Suppressor macrophage treated with lipopolysaccharide for 4 hours (primary cell): ENCODE measurements at regions not wholly inside any gene's neighbourhood (a gene's known extent, or its start where the extent isn't known, plus 50 kb on each side); places are given as distances from the start of the nearest gene placed in this dataset.

Experiments used
- DNase-seq: peaks from one replicate; pipeline ENCODE4 v3.0.0-alpha.2; 2020

- DNase-seq: no peak
These were observed 244.9 kb upstream of the CXCR4 start for GRCh38 chr2:136362676-136363390.

- DNase-seq: no peak
These were observed 243.6 kb upstream of the CXCR4 start for GRCh38 chr2:136361521-136361920.

GRCh38 chr2:136360790-136361189, 242.8 kb upstream of the CXCR4 start:
- no peak for DNase-seq

GRCh38 chr2:136359121-136359965, 241.4 kb upstream of the CXCR4 start:
- no peak for DNase-seq

- no peak for DNase-seq
These were observed 240.6 kb upstream of the CXCR4 start for GRCh38 chr2:136358576-136358975.

GRCh38 chr2:136357007-136357380, 239.0 kb upstream of the CXCR4 start:
- DNase-seq: no peak

- no peak for DNase-seq
These were observed 238.4 kb upstream of the CXCR4 start for GRCh38 chr2:136356125-136357006.

GRCh38 chr2:136351684-136352083, 233.7 kb upstream of the CXCR4 start:
- no peak for DNase-seq

- no peak for DNase-seq
These were observed 230.0 kb upstream of the CXCR4 start for GRCh38 chr2:136347981-136348380.

GRCh38 chr2:136344339-136344738, 226.4 kb upstream of the CXCR4 start:
- DNase-seq: no peak

- DNase-seq: no peak
These were observed 224.2 kb upstream of the CXCR4 start for GRCh38 chr2:136342138-136342537.

- peak; percentile 21 for DNase-seq
These were observed 217.0 kb upstream of the CXCR4 start for GRCh38 chr2:136334967-136335366.

- no peak for DNase-seq
These were observed 214.6 kb upstream of the CXCR4 start for GRCh38 chr2:136332436-136333095.

- peak; percentile 53 for DNase-seq
These were observed 213.3 kb upstream of the CXCR4 start for GRCh38 chr2:136331226-136331625.

GRCh38 chr2:136328207-136328795, 210.4 kb upstream of the CXCR4 start:
- DNase-seq: no peak

- DNase-seq: peak; percentile 48
These were observed 209.4 kb upstream of the CXCR4 start for GRCh38 chr2:136327162-136327852.

- peak; percentile 78 for DNase-seq
These were observed 207.9 kb upstream of the CXCR4 start for GRCh38 chr2:136325844-136326331.

GRCh38 chr2:136324966-136325365, 207.0 kb upstream of the CXCR4 start:
- DNase-seq: peak; percentile 77

GRCh38 chr2:136323935-136324334, 206.0 kb upstream of the CXCR4 start:
- DNase-seq: no peak

GRCh38 chr2:136323195-136323594, 205.2 kb upstream of the CXCR4 start:
- no peak for DNase-seq

- no peak for DNase-seq
These were observed 204.5 kb upstream of the CXCR4 start for GRCh38 chr2:136322428-136322827.

- no peak for DNase-seq
These were observed 201.7 kb upstream of the CXCR4 start for GRCh38 chr2:136319651-136320050.
